OCI-LY1 (cell line): ENCODE measurements at regions not wholly inside any gene's neighbourhood (a gene's known extent, or its start where the extent isn't known, plus 50 kb on each side); places are given as distances from the start of the nearest gene placed in this dataset.

Experiments used
- EZH2 ChIP-seq: fragments of 200-600 bp; sonication (generic), shearing (Covaris generic); IDR thresholded peaks from 2 replicates; pipeline ENCODE4 v1.8.0; 2017; ENCODE audit warnings: borderline replicate concordance, mixed run types, mild to moderate bottlenecking, antibody characterized with exemption, low read length, moderate library complexity, mixed read lengths
- TF ChIP-seq, protein P1 (sequence below): fragments of 200-600 bp; sonication (generic), shearing (Covaris generic); IDR thresholded peaks from 2 replicates; pipeline ENCODE4 v1.5.1; 2017; ENCODE audit warnings: mild to moderate bottlenecking, antibody characterized with exemption, low read length, moderate library complexity, mixed read lengths

GRCh38 chr17:77427391-77427991 lies 286.7 kb downstream of the SEC14L1 start:
- TF ChIP-seq, protein P1, sequence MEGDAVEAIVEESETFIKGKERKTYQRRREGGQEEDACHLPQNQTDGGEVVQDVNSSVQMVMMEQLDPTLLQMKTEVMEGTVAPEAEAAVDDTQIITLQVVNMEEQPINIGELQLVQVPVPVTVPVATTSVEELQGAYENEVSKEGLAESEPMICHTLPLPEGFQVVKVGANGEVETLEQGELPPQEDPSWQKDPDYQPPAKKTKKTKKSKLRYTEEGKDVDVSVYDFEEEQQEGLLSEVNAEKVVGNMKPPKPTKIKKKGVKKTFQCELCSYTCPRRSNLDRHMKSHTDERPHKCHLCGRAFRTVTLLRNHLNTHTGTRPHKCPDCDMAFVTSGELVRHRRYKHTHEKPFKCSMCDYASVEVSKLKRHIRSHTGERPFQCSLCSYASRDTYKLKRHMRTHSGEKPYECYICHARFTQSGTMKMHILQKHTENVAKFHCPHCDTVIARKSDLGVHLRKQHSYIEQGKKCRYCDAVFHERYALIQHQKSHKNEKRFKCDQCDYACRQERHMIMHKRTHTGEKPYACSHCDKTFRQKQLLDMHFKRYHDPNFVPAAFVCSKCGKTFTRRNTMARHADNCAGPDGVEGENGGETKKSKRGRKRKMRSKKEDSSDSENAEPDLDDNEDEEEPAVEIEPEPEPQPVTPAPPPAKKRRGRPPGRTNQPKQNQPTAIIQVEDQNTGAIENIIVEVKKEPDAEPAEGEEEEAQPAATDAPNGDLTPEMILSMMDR: no peak
- no peak for TF ChIP-seq EZH2
